Activated naive CD4-positive, alpha-beta T cell treated with anti-CD3 and anti-CD28 coated beads for 36 hours (primary cell): ENCODE measurements at regions not wholly inside any gene's neighbourhood (a gene's known extent, or its start where the extent isn't known, plus 50 kb on each side); places are given as distances from the start of the nearest gene placed in this dataset.
"Not testable (repeated sequence)": the region's sequence is repeated elsewhere in the genome, so short reads cannot be mapped to it uniquely, and the experiment has no call there.

Experiments
- CTCF ChIA-PET: fragments of 350-600 bp; sonication (Branson Sonifier 250); formaldehyde crosslinking; loops from one replicate; lab custom pipeline; 2021; ENCODE audit warnings: antibody characterized with exemption; lab: Charles Lee
- DNase-seq: peaks from one replicate; pipeline ENCODE4 v3.0.0-alpha.2; 2020
- H3K27ac Mint-ChIP-seq: one replicate; pipeline ENCODE4 v1.8.0; 2021; ENCODE audit warnings: mild to moderate bottlenecking, mixed read lengths
- H3K27me3 Mint-ChIP-seq: one replicate; pipeline ENCODE4 v1.8.0; 2021; ENCODE audit warnings: low read depth, mixed read lengths
- H3K36me3 Mint-ChIP-seq: one replicate; pipeline ENCODE4 v1.8.0; 2021; ENCODE audit warnings: low read depth, mixed read lengths
- H3K4me1 Mint-ChIP-seq: one replicate; pipeline ENCODE4 v1.8.0; 2021; ENCODE audit warnings: low read depth, mixed read lengths
- H3K4me3 Mint-ChIP-seq: one replicate; pipeline ENCODE4 v1.8.0; 2021; ENCODE audit warnings: mild to moderate bottlenecking, moderate library complexity, mixed read lengths
- H3K9me3 Mint-ChIP-seq: one replicate; pipeline ENCODE4 v1.8.0; 2021; ENCODE audit warnings: mixed read lengths
- intact Hi-C: fragments of 100-400 bp; cut with micrococcal nuclease; formaldehyde crosslinking; loops from one replicate; pipeline ENCODE4 v1.15.1; 2023

- intact Hi-C loops: no loop called here
- Mint-ChIP-seq H3K4me3 (no peak overlapping the region), H3K27ac (no peak overlapping the region), H3K27me3 (no peaks in the 10 kb centered on the region), H3K36me3 (no peaks in the 10 kb centered on the region), H3K4me1 (no peaks in the 10 kb centered on the region), H3K9me3 (no peaks in the 10 kb centered on the region)
- CTCF ChIA-PET: interaction anchor here (0.6 kb wide), 1 partner anchor 133 kb away, joined by 3 read pairs; no protein-coding TSS in a partner anchor
- no peak for DNase-seq
Measured at GRCh38 chr3:102356506-102356905, 78.3 kb upstream of the ZPLD1 start.

DNA sequence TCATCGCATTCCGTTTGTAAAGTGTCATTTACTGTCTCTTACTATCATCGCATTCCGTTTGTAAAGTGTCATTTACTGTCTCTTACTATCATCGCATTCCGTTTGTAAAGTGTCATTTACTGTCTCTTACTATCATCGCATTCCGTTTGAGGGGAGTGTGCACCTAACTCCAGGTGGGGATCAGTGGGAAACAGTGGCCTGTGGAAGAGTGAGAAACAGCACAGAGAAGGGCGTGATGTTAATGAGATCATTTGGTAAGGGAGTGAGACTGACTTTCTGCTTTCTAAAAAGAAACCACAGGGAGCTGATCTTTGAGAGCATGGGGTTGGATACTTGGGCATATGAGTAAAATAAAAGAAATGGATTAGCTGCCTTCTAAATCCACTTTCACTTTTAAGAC, 77.5 kb upstream of the ZPLD1 start:
- H3K4me1 Mint-ChIP-seq, intact Hi-C loops, CTCF ChIA-PET, H3K9me3 Mint-ChIP-seq, DNase-seq, H3K27ac Mint-ChIP-seq, H3K4me3 Mint-ChIP-seq, H3K27me3 Mint-ChIP-seq, H3K36me3 Mint-ChIP-seq: not testable (repeated sequence)

GRCh38 chr3:102360183-102360860, 74.5 kb upstream of the ZPLD1 start:
- Mint-ChIP-seq H3K9me3 (peaks cover 16% of the 10 kb centered on the region), H3K4me1 (no peaks in the 10 kb centered on the region), H3K36me3 (no peaks in the 10 kb centered on the region), H3K27ac (no peak overlapping the region), H3K4me3 (no peak overlapping the region), H3K27me3 (no peaks in the 10 kb centered on the region)
- CTCF ChIA-PET: no interaction called here
- no peak for DNase-seq
- intact Hi-C loops: no loop called here

- H3K4me1 Mint-ChIP-seq: no peaks in the 10 kb centered on the region
- no peaks in the 10 kb centered on the region for H3K27me3 Mint-ChIP-seq
- CTCF ChIA-PET: no interaction called here
- no peak for DNase-seq
- no peak overlapping the region for H3K27ac Mint-ChIP-seq
- H3K36me3 Mint-ChIP-seq: no peaks in the 10 kb centered on the region
- no peak overlapping the region for H3K4me3 Mint-ChIP-seq
- peaks cover 16% of the 10 kb centered on the region for H3K9me3 Mint-ChIP-seq
- intact Hi-C loops: no loop called here
Measured at GRCh38 chr3:102361101-102361500, 73.7 kb upstream of the ZPLD1 start.

GRCh38 chr3:102366116-102366515, 68.7 kb upstream of the ZPLD1 start:
- H3K27me3 Mint-ChIP-seq, H3K27ac Mint-ChIP-seq, DNase-seq, H3K4me1 Mint-ChIP-seq, H3K4me3 Mint-ChIP-seq, H3K36me3 Mint-ChIP-seq, CTCF ChIA-PET, intact Hi-C loops: not testable (repeated sequence)
- peaks cover 26% of the 10 kb centered on the region for H3K9me3 Mint-ChIP-seq

DNA sequence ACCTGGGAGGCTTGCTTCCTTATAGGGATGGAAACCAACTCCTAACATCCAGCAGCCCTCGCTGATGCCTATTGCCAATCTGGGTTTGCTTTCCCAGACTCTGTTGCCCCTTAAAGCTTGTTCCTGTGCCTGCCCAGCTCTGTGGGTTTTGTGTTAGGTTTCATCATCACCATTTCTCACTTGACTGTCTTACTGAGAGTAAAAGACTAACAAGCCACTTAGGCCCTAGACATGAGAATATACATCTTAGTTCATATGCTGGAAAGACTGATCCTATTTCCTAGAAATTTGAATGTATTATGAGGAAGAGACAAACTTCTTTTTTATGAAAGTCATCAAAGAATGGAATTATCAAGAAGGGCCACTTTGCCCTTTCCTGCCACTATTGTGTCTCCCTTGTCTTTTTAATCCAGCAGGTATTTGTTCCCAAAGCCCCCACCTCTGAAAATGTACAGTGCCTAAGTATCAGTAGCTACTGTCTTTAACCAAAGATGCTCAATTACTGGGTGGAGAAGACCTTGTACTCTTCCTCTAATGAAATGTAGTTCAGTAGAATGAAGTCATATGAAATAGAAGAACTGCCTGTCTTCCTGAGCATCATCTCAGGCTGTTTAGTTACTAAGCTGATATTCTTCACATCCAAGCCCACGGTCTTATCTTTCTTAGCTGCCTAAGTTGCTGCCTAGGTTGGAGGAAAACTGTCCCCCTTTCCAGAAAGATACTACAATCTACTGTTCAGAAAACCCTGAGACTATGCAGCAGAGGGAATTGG, 59.8 kb upstream of the ZPLD1 start:
- CTCF ChIA-PET: interaction anchor here (1.8 kb wide), 1 partner anchor 146 kb away, joined by 6 read pairs; no protein-coding TSS in a partner anchor
- Mint-ChIP-seq H3K4me1 (no peaks in the 10 kb centered on the region), H3K36me3 (no peaks in the 10 kb centered on the region), H3K4me3 (no peak overlapping the region), H3K27me3 (peaks cover 11% of the 10 kb centered on the region), H3K27ac (no peak overlapping the region), H3K9me3 (no peaks in the 10 kb centered on the region)
- no peak for DNase-seq
- intact Hi-C loops: no loop called here

DNA sequence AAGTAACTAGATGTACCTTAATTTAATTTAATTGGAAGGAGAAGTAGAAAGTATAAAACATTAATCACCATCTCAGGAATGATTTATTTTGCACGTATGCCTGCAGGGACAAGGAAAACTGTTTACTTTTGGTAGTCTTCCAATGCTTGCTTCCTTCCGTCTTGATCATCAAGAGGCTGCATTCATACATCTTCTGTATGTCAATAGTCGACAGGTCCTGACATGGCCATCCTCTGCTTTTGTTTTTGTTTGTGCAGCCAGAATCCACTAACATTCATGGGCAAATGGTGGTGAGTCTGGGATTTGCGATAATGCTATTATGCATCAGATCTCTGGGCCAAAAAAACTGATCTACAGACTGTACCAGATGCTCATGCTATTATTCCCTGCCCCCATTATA, 56.6 kb upstream of the ZPLD1 start:
- Mint-ChIP-seq H3K36me3 (no peaks in the 10 kb centered on the region), H3K9me3 (no peaks in the 10 kb centered on the region), H3K27ac (no peak overlapping the region), H3K4me1 (no peaks in the 10 kb centered on the region), H3K4me3 (no peak overlapping the region), H3K27me3 (peaks cover 6% of the 10 kb centered on the region)
- intact Hi-C loops: no loop called here
- DNase-seq: no peak
- CTCF ChIA-PET: interaction anchor here (1.0 kb wide), 1 partner anchor 149 kb away, joined by 3 read pairs; no protein-coding TSS in a partner anchor

GRCh38 chr3:102382201-102382600, 52.6 kb upstream of the ZPLD1 start:
- H3K4me1 Mint-ChIP-seq, H3K36me3 Mint-ChIP-seq, H3K27ac Mint-ChIP-seq, DNase-seq, H3K27me3 Mint-ChIP-seq, intact Hi-C loops, H3K9me3 Mint-ChIP-seq, H3K4me3 Mint-ChIP-seq: not testable (repeated sequence)
- CTCF ChIA-PET: interaction anchor here (1.3 kb wide), 1 partner anchor 153 kb away, joined by 4 read pairs; no protein-coding TSS in a partner anchor
